Parathyroid adenoma (tissue), 2 donors: ENCODE measurements at regions not wholly inside any gene's neighbourhood (a gene's known extent, or its start where the extent isn't known, plus 50 kb on each side); places are given as distances from the start of the nearest gene placed in this dataset.

Source experiments
- H2AFZ ChIP-seq: fragments of 300-600 bp; sonication (generic); one replicate; pipeline ENCODE4 v1.7.0; 2017; ENCODE audit warnings: antibody characterized with exemption, mild to moderate bottlenecking
- H3K27ac ChIP-seq: fragments of 300-600 bp; sonication (generic); one replicate; pipeline ENCODE4 v1.7.0; 2017
- H3K27me3 ChIP-seq: fragments of 300-600 bp; sonication (generic); one replicate; pipeline ENCODE4 v1.7.0; 2017; ENCODE audit warnings: low read length; ENCODE audit not compliant: control insufficient read depth, insufficient read depth
- H3K36me3 ChIP-seq: fragments of 300-600 bp; sonication (generic); one replicate; pipeline ENCODE4 v1.7.0; 2017; ENCODE audit warnings: low read length; ENCODE audit not compliant: control insufficient read depth, insufficient read depth
- H3K4me1 ChIP-seq: fragments of 300-600 bp; sonication (generic); one replicate; pipeline ENCODE4 v1.7.0; 2017; ENCODE audit warnings: control low read depth
- H3K4me2 ChIP-seq: fragments of 300-600 bp; sonication (generic); one replicate; pipeline ENCODE4 v1.7.0; 2017; ENCODE audit warnings: low read length
- H3K4me3 ChIP-seq: fragments of 300-600 bp; sonication (generic); one replicate; pipeline ENCODE4 v1.7.0; 2017; ENCODE audit warnings: low read depth, low read length
- H3K79me2 ChIP-seq: fragments of 300-600 bp; sonication (generic); one replicate; pipeline ENCODE4 v1.7.0; 2017; ENCODE audit warnings: control low read depth
- H3K9ac ChIP-seq: fragments of 300-600 bp; sonication (generic); one replicate; pipeline ENCODE4 v1.7.0; 2017; ENCODE audit warnings: mild to moderate bottlenecking
- H3K9me3 ChIP-seq: fragments of 300-600 bp; sonication (generic); one replicate; pipeline ENCODE4 v1.7.0; 2017; ENCODE audit warnings: low read length; ENCODE audit not compliant: control insufficient read depth
- CTCF ChIP-seq: fragments of 300-600 bp; sonication (generic); IDR thresholded peaks from one replicate; pipeline ENCODE4 v1.7.0; 2017; ENCODE audit warnings: antibody characterized with exemption, mild to moderate bottlenecking
- donor health status: primary hyperparathyroidism.

DNA sequence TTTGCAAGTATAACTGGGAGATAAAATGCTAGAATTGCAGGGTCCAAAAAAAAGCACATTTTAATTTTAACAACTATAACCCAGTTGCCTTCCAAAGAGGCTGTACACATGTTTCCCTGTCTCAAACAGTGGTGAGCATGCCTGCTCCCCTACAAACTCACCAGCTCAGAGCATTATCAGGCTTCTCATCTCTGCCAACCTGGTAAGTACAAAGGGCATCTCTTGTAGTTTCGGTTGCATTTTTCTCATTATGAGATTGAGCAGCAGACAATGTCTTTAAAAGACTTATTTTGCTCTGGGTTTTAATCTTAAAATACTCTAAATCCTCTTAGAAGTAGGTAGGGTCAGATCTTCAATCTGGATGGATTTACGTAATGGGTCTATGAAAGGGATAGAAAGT lies 107.1 kb upstream of the MSX2 start:
- Histone ChIP-seq H3K4me1 (peaks cover 61% of the 10 kb centered on the region), H3K27me3 (no peaks in the 10 kb centered on the region), H3K27ac (peak overlapping the region; percentile 91), H3K4me2 (peak overlapping the region; percentile 36), H3K79me2 (no peaks in the 10 kb centered on the region), H3K9me3 (no peaks in the 10 kb centered on the region), H3K4me3 (no peak overlapping the region), H2AFZ (peak overlapping the region; percentile 39), H3K36me3 (no peaks in the 10 kb centered on the region), H3K9ac (no peak overlapping the region)
- no peak for TF ChIP-seq CTCF

GRCh38 chr5:174617910-174618309 lies 106.5 kb upstream of the MSX2 start:
- no peaks in the 10 kb centered on the region for H3K9me3 ChIP-seq
- TF ChIP-seq CTCF: no peak
- H3K4me2 ChIP-seq: peak overlapping the region; percentile 36
- peak overlapping the region; percentile 39 for H2AFZ ChIP-seq
- H3K9ac ChIP-seq: no peak overlapping the region
- peaks cover 62% of the 10 kb centered on the region for H3K4me1 ChIP-seq
- H3K27me3 ChIP-seq: no peaks in the 10 kb centered on the region
- no peaks in the 10 kb centered on the region for H3K79me2 ChIP-seq
- no peaks in the 10 kb centered on the region for H3K36me3 ChIP-seq
- H3K27ac ChIP-seq: peak overlapping the region; percentile 91
- peak overlapping the region; percentile 0 for H3K4me3 ChIP-seq

GRCh38 chr5:174618589-174618988 lies 105.8 kb upstream of the MSX2 start:
- Histone ChIP-seq H3K9me3 (no peaks in the 10 kb centered on the region), H2AFZ (peak overlapping the region; percentile 39), H3K27ac (peak overlapping the region; percentile 91), H3K27me3 (no peaks in the 10 kb centered on the region), H3K79me2 (no peaks in the 10 kb centered on the region), H3K9ac (no peak overlapping the region), H3K4me2 (peak overlapping the region; percentile 36), H3K4me3 (no peak overlapping the region), H3K4me1 (peaks cover 63% of the 10 kb centered on the region), H3K36me3 (no peaks in the 10 kb centered on the region)
- TF ChIP-seq CTCF: no peak

GRCh38 chr5:174622067-174622466 lies 102.3 kb upstream of the MSX2 start:
- no peak for TF ChIP-seq CTCF
- Histone ChIP-seq H3K4me3 (no peak overlapping the region), H2AFZ (no peak overlapping the region), H3K4me2 (no peak overlapping the region), H3K79me2 (no peaks in the 10 kb centered on the region), H3K4me1 (peaks cover 70% of the 10 kb centered on the region), H3K9ac (no peak overlapping the region), H3K36me3 (no peaks in the 10 kb centered on the region), H3K9me3 (no peaks in the 10 kb centered on the region), H3K27ac (peak overlapping the region; percentile 81), H3K27me3 (no peaks in the 10 kb centered on the region)

DNA sequence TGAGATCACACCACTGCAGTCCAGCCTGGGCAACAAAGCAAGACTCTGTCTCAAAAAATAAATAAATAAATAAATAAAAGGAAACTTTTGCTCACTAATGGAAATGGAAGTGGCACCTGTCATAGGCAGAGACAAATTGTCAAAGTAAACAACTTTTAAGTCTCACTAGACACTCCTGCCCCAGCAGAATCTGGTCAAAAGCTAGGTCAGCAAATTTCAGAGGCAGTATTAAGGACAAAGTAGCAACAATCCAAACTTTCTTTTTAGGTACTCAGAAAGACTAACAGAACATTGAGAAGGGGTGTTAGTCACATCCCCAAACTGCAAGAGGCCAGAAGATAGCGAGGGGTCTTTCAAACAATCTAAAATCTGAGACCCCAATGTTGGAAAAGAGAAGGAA lies 101.4 kb upstream of the MSX2 start:
- Histone ChIP-seq H3K79me2 (no peaks in the 10 kb centered on the region), H3K36me3 (no peaks in the 10 kb centered on the region), H3K27ac (peak overlapping the region; percentile 81)

More for the DNA sequence above, 101.4 kb upstream of the MSX2 start:
- no peak for TF ChIP-seq CTCF
- Histone ChIP-seq H3K4me1 (peaks cover 60% of the 10 kb centered on the region), H3K27me3 (no peaks in the 10 kb centered on the region), H3K4me2 (peak overlapping the region; percentile 13), H3K4me3 (peak overlapping the region; percentile 49), H3K9ac (no peak overlapping the region), H3K9me3 (no peaks in the 10 kb centered on the region), H2AFZ (peak overlapping the region; percentile 5)
